Activated T-cell treated with anti-CD3 and anti-CD28 coated beads, Interleukin-2, amount 50 U/mL, for 4 hours (primary cell): ENCODE measurements at regions not wholly inside any gene's neighbourhood (a gene's known extent, or its start where the extent isn't known, plus 50 kb on each side); places are given as distances from the start of the nearest gene placed in this dataset.

Source experiments
- ATAC-seq, 2 donors: fragments of 200-7000 bp; cut with Tn5 transposase; one replicate each; pipeline ENCODE4 v1.10.0; 2021
- DNase-seq: peaks from one replicate; pipeline ENCODE4 v3.0.0-alpha.2; 2020
- H3K27me3 Mint-ChIP-seq: one replicate; pipeline ENCODE4 v1.8.0; 2021; ENCODE audit warnings: low read depth, mixed read lengths
- H3K36me3 Mint-ChIP-seq: one replicate; pipeline ENCODE4 v1.8.0; 2022; ENCODE audit warnings: mixed read lengths; ENCODE audit not compliant: insufficient read depth
- H3K4me1 Mint-ChIP-seq: one replicate; pipeline ENCODE4 v1.8.0; 2021; ENCODE audit warnings: low read depth, mixed read lengths
- H3K4me3 Mint-ChIP-seq: one replicate; pipeline ENCODE4 v1.8.0; 2021; ENCODE audit warnings: mild to moderate bottlenecking, moderate library complexity, mixed read lengths
- H3K9me3 Mint-ChIP-seq: one replicate; pipeline ENCODE4 v1.8.0; 2021; ENCODE audit warnings: mixed read lengths

GRCh38 chr13:79090552-79091124, 315.4 kb downstream of the RBM26 start:
- H3K9me3 Mint-ChIP-seq: no peaks in the 10 kb centered on the region
- no peak for ATAC-seq
- no peaks in the 10 kb centered on the region for H3K36me3 Mint-ChIP-seq
- no peaks in the 10 kb centered on the region for H3K4me1 Mint-ChIP-seq
- H3K27me3 Mint-ChIP-seq: no peaks in the 10 kb centered on the region
- no peak for DNase-seq
- H3K4me3 Mint-ChIP-seq: no peak overlapping the region

- no peak for DNase-seq
- H3K9me3 Mint-ChIP-seq: no peaks in the 10 kb centered on the region
These were observed 321.1 kb downstream of the RBM26 start for GRCh38 chr13:79084802-79085424.

GRCh38 chr13:79081942-79082341, 324.1 kb downstream of the RBM26 start:
- H3K36me3 Mint-ChIP-seq: no peaks in the 10 kb centered on the region
- no peak for ATAC-seq
- H3K4me3 Mint-ChIP-seq: no peak overlapping the region

More at GRCh38 chr13:79084802-79085424, 321.1 kb downstream of the RBM26 start:
- no peak for ATAC-seq
- Mint-ChIP-seq H3K27me3 (no peaks in the 10 kb centered on the region), H3K4me1 (no peaks in the 10 kb centered on the region), H3K36me3 (no peaks in the 10 kb centered on the region), H3K4me3 (no peak overlapping the region)

GRCh38 chr13:79079351-79079839, 326.7 kb downstream of the RBM26 start:
- Mint-ChIP-seq H3K36me3 (no peaks in the 10 kb centered on the region), H3K27me3 (peaks cover 2% of the 10 kb centered on the region), H3K9me3 (no peaks in the 10 kb centered on the region), H3K4me1 (no peaks in the 10 kb centered on the region), H3K4me3 (no peak overlapping the region)
- no peak for ATAC-seq
- DNase-seq: no peak

More at GRCh38 chr13:79081942-79082341, 324.1 kb downstream of the RBM26 start:
- no peaks in the 10 kb centered on the region for H3K4me1 Mint-ChIP-seq
- no peaks in the 10 kb centered on the region for H3K27me3 Mint-ChIP-seq
- H3K9me3 Mint-ChIP-seq: no peaks in the 10 kb centered on the region
- DNase-seq: no peak

- Mint-ChIP-seq H3K36me3 (no peaks in the 10 kb centered on the region), H3K4me1 (no peaks in the 10 kb centered on the region), H3K27me3 (peaks cover 10% of the 10 kb centered on the region), H3K9me3 (peaks cover 4% of the 10 kb centered on the region), H3K4me3 (no peak overlapping the region)
- ATAC-seq: no peak
- no peak for DNase-seq
These were observed 330.4 kb downstream of the RBM26 start for GRCh38 chr13:79075703-79076102.

GRCh38 chr13:79070343-79070974, 335.6 kb downstream of the RBM26 start:
- ATAC-seq (no peak), DNase-seq (no peak)
- H3K36me3 Mint-ChIP-seq: no peaks in the 10 kb centered on the region
- no peak overlapping the region for H3K4me3 Mint-ChIP-seq
- H3K4me1 Mint-ChIP-seq: no peaks in the 10 kb centered on the region
- H3K27me3 Mint-ChIP-seq: peaks cover 35% of the 10 kb centered on the region
- peaks cover 4% of the 10 kb centered on the region for H3K9me3 Mint-ChIP-seq

GRCh38 chr13:79062291-79062690, 343.8 kb downstream of the RBM26 start:
- DNase-seq (no peak), ATAC-seq (no peak)
- Mint-ChIP-seq H3K36me3 (no peaks in the 10 kb centered on the region), H3K4me3 (no peak overlapping the region), H3K27me3 (peaks cover 22% of the 10 kb centered on the region), H3K4me1 (no peaks in the 10 kb centered on the region), H3K9me3 (no peaks in the 10 kb centered on the region)

- no peak for DNase-seq
- H3K4me3 Mint-ChIP-seq: no peak overlapping the region
- no peak for ATAC-seq
- no peaks in the 10 kb centered on the region for H3K9me3 Mint-ChIP-seq
- H3K4me1 Mint-ChIP-seq: no peaks in the 10 kb centered on the region
- no peaks in the 10 kb centered on the region for H3K36me3 Mint-ChIP-seq
- H3K27me3 Mint-ChIP-seq: peaks cover 11% of the 10 kb centered on the region
These were observed 345.8 kb downstream of the RBM26 start for GRCh38 chr13:79060216-79060615.

GRCh38 chr13:79056706-79057105, 349.3 kb downstream of the RBM26 start:
- no peaks in the 10 kb centered on the region for H3K9me3 Mint-ChIP-seq
- ATAC-seq (no peak), DNase-seq (no peak)
- H3K27me3 Mint-ChIP-seq: peaks cover 3% of the 10 kb centered on the region
- H3K4me3 Mint-ChIP-seq: no peak overlapping the region
- no peaks in the 10 kb centered on the region for H3K4me1 Mint-ChIP-seq
- H3K36me3 Mint-ChIP-seq: no peaks in the 10 kb centered on the region

GRCh38 chr13:79051472-79051871, 354.6 kb downstream of the RBM26 start:
- peaks cover 3% of the 10 kb centered on the region for H3K9me3 Mint-ChIP-seq
- DNase-seq: no peak

GRCh38 chr13:79044415-79044814, 361.6 kb downstream of the RBM26 start:
- Mint-ChIP-seq H3K9me3 (no peaks in the 10 kb centered on the region), H3K4me1 (no peaks in the 10 kb centered on the region), H3K36me3 (no peaks in the 10 kb centered on the region), H3K4me3 (no peak overlapping the region), H3K27me3 (peaks cover 10% of the 10 kb centered on the region)
- ATAC-seq (no peak), DNase-seq (no peak)

More at GRCh38 chr13:79051472-79051871, 354.6 kb downstream of the RBM26 start:
- H3K36me3 Mint-ChIP-seq: no peaks in the 10 kb centered on the region
- H3K4me1 Mint-ChIP-seq: no peaks in the 10 kb centered on the region
- H3K27me3 Mint-ChIP-seq: peaks cover 6% of the 10 kb centered on the region
- H3K4me3 Mint-ChIP-seq: no peak overlapping the region
- no peak for ATAC-seq

- DNase-seq (no peak), ATAC-seq (no peak)
- Mint-ChIP-seq H3K4me1 (no peaks in the 10 kb centered on the region), H3K27me3 (peaks cover 8% of the 10 kb centered on the region), H3K4me3 (no peak overlapping the region), H3K36me3 (no peaks in the 10 kb centered on the region), H3K9me3 (no peaks in the 10 kb centered on the region)
These were observed 362.8 kb downstream of the RBM26 start for GRCh38 chr13:79043208-79043607.

GRCh38 chr13:79037197-79037596, 368.9 kb downstream of the RBM26 start:
- DNase-seq: no peak
- H3K4me3 Mint-ChIP-seq: no peak overlapping the region
- no peak for ATAC-seq
- H3K36me3 Mint-ChIP-seq: no peaks in the 10 kb centered on the region
- peaks cover 7% of the 10 kb centered on the region for H3K27me3 Mint-ChIP-seq
- no peaks in the 10 kb centered on the region for H3K4me1 Mint-ChIP-seq
- no peaks in the 10 kb centered on the region for H3K9me3 Mint-ChIP-seq

GRCh38 chr13:79034341-79034740, 371.7 kb downstream of the RBM26 start:
- Mint-ChIP-seq H3K4me3 (no peak overlapping the region), H3K27me3 (peaks cover 7% of the 10 kb centered on the region), H3K36me3 (no peaks in the 10 kb centered on the region), H3K9me3 (no peaks in the 10 kb centered on the region), H3K4me1 (no peaks in the 10 kb centered on the region)
- ATAC-seq (no peak), DNase-seq (no peak)

GRCh38 chr13:79030513-79030912, 371.6 kb upstream of the OBI1 start:
- H3K27me3 Mint-ChIP-seq: peaks cover 4% of the 10 kb centered on the region
- no peak for DNase-seq
- H3K9me3 Mint-ChIP-seq: no peaks in the 10 kb centered on the region
- H3K4me1 Mint-ChIP-seq: no peaks in the 10 kb centered on the region
- H3K4me3 Mint-ChIP-seq: no peak overlapping the region
- no peak for ATAC-seq
- H3K36me3 Mint-ChIP-seq: no peaks in the 10 kb centered on the region
